WERI-Rb-1 (cell line): ENCODE measurements at regions not wholly inside any gene's neighbourhood (a gene's known extent, or its start where the extent isn't known, plus 50 kb on each side); places are given as distances from the start of the nearest gene placed in this dataset.

ENCODE experiments used
- DNase-seq: peaks from one replicate; pipeline ENCODE4 v3.0.0-alpha.2; 2020
- H3K27ac ChIP-seq: fragments of 250-450 bp; sonication (Bioruptor Pico); 2 replicates; pipeline ENCODE4 v1.5.1; 2020; ENCODE audit warnings: mild to moderate bottlenecking, moderate library complexity
- H3K27me3 ChIP-seq: fragments of 250-450 bp; sonication (Bioruptor Pico); 2 replicates; pipeline ENCODE4 v1.5.1; 2021; ENCODE audit warnings: mild to moderate bottlenecking, low read depth, moderate library complexity; ENCODE audit not compliant: insufficient read depth, severe bottlenecking
- H3K36me3 ChIP-seq: fragments of 250-450 bp; sonication (Bioruptor Pico); 2 replicates; pipeline ENCODE4 v1.5.1; 2020; ENCODE audit warnings: mild to moderate bottlenecking, moderate library complexity
- H3K4me3 ChIP-seq: 2 replicates; pipeline ENCODE4 v1.5.1; 2011; ENCODE audit warnings: low read depth, mild to moderate bottlenecking, control low read depth, low read length
- H3K9me3 ChIP-seq: fragments of 250-450 bp; sonication (Bioruptor Pico); 2 replicates; pipeline ENCODE4 v1.5.1; 2021; ENCODE audit warnings: mild to moderate bottlenecking, moderate library complexity; ENCODE audit not compliant: severe bottlenecking
- TF ChIP-seq, protein P1 (sequence below): IDR thresholded peaks from 2 replicates; pipeline ENCODE4 v1.5.1; 2011; ENCODE audit warnings: low read depth, mild to moderate bottlenecking, control low read depth, inconsistent platforms, low read length

GRCh38 chr16:87063543-87063942 is 253.6 kb downstream of the C16orf95 start:
- H3K36me3 ChIP-seq = no peaks in the 10 kb centered on the region
- DNase-seq = no peak
- H3K9me3 ChIP-seq = no peaks in the 10 kb centered on the region
- H3K27me3 ChIP-seq = no peaks in the 10 kb centered on the region
- TF ChIP-seq, protein P1, sequence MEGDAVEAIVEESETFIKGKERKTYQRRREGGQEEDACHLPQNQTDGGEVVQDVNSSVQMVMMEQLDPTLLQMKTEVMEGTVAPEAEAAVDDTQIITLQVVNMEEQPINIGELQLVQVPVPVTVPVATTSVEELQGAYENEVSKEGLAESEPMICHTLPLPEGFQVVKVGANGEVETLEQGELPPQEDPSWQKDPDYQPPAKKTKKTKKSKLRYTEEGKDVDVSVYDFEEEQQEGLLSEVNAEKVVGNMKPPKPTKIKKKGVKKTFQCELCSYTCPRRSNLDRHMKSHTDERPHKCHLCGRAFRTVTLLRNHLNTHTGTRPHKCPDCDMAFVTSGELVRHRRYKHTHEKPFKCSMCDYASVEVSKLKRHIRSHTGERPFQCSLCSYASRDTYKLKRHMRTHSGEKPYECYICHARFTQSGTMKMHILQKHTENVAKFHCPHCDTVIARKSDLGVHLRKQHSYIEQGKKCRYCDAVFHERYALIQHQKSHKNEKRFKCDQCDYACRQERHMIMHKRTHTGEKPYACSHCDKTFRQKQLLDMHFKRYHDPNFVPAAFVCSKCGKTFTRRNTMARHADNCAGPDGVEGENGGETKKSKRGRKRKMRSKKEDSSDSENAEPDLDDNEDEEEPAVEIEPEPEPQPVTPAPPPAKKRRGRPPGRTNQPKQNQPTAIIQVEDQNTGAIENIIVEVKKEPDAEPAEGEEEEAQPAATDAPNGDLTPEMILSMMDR = no peak
- no peak overlapping the region for H3K27ac ChIP-seq
- no peak overlapping the region for H3K4me3 ChIP-seq

DNA sequence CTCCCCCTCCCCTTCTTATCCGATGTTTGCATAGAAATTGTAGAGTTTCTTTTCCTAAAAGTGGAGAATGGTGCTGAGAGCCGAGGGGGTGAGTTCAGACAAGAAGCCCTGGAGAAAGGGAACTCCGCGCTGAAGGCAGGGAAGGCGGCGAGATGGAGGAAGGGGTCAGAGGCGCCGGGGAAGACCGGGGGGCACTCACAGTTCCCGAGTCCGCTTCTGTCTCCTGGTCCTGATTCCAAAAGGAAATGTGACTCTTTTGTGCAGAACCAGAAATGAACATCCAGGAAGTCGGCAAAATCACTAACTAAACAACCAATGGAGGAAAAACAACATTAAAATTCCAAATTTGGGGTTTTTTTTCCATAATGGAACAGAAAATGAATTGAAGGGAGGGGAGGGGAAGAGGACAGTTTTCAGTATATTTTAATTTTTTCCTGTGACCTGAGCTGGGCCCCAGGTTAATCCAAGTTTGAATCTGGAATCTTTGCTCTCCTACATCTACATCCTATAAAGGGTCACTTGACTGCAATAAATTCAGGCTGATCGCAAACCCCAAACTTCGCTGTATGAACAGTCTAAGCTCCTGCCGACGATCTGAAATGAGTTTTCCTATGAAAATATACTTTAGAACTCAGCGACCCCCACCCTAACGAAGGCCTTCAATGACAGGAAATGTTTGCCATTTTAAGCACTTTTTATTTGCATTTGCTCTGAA is 252.3 kb downstream of the C16orf95 start:
- Histone ChIP-seq H3K9me3 (no peaks in the 10 kb centered on the region), H3K36me3 (no peaks in the 10 kb centered on the region), H3K4me3 (no peak overlapping the region), H3K27ac (no peak overlapping the region), H3K27me3 (no peaks in the 10 kb centered on the region)
- TF ChIP-seq, protein P1 = no peak
- DNase-seq = no peak

- no peaks in the 10 kb centered on the region for H3K36me3 ChIP-seq
- no peaks in the 10 kb centered on the region for H3K27me3 ChIP-seq
- H3K4me3 ChIP-seq = no peak overlapping the region
- no peak overlapping the region for H3K27ac ChIP-seq
- H3K9me3 ChIP-seq = no peaks in the 10 kb centered on the region
- DNase-seq = no peak
- TF ChIP-seq, protein P1 = no peak
Observed at GRCh38 chr16:87065446-87066132, 251.6 kb downstream of the C16orf95 start.

DNA sequence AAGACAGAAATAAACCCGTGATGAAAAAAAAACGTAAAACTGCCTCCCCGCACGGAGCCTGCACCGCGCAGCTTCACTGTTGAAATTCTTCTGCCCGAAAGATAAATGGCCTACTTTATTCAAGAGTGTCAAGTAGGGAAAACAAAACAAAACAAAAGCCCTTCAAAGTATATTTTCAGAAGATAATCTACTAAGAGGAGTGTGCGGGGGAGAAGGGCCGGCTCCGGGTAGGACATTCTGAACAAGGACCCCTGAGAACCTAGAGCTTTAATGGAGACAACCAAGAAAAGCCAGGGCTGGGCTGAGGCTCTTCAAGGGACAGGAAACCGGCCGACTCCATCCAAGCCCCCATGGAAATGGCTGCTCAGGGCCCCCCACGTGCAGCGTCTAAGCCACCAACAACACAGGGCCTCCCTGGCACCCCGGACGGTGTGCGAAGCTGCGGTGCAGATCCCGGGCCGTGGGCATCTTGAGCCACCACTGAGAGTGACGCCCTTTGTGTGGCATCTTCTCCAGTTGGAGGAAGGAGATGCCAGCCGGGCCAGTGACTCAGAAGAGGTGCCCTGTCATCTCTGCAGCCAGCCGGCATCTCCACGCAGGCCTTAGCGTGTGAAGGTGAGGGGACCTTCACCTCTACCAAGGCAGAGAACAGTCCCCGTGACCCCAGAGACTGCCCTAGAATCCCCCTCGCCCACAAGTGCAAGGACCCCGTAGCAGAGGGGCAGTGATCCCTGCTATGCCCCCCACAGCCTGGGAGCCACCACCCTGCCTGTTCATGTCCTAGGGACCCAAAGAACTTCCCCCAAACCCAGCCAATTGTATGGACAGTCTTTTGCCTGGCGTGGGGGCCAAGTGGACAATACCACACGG is 250.8 kb downstream of the C16orf95 start:
- H3K27ac ChIP-seq = no peak overlapping the region
- H3K4me3 ChIP-seq = no peak overlapping the region
- no peaks in the 10 kb centered on the region for H3K36me3 ChIP-seq
- H3K27me3 ChIP-seq = no peaks in the 10 kb centered on the region
- H3K9me3 ChIP-seq = no peaks in the 10 kb centered on the region
- TF ChIP-seq, protein P1 = no peak
- DNase-seq = no peak

DNA sequence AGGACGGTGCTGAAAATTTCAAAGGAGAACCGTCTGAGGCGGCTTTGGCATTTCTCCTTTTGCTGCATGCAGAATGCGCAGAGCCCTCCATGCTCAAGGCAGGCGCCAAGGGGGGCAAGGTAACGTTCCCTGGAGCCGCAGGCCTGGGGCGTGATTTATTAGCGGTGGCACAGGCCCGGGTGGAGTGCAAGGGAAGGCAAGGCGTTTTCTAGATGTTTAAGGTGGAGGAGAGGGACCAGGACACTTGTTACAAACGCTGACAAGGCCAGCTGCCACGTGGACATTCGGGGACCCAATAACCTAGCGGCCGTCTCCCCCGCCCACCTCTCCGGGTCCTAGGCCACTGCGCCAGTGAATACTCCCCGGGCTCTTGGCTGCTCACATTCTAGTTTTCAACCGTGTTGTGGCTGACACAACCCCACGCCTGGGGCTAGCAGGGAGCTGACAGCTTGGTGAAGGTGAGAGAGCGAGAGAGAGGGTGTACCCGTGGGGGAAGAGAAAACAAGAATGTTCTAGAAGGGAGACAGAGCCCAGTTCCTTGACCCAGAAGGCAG is 250.1 kb downstream of the C16orf95 start:
- DNase-seq = no peak
- no peak overlapping the region for H3K27ac ChIP-seq
- no peaks in the 10 kb centered on the region for H3K36me3 ChIP-seq
- H3K27me3 ChIP-seq = no peaks in the 10 kb centered on the region
- no peak overlapping the region for H3K4me3 ChIP-seq
- no peaks in the 10 kb centered on the region for H3K9me3 ChIP-seq
- TF ChIP-seq, protein P1 = no peak
